ENCODE measurements at regions not wholly inside any gene's neighbourhood (a gene's known extent, or its start where the extent isn't known, plus 50 kb on each side); places are given as distances from the start of the nearest gene placed in this dataset.

GRCh38 chr3:115341208-115341607 is 194.1 kb upstream of the ZBTB20 start:
- TF ChIP-seq CTCF (IDR thresholded peaks at IDR 0.05) = no peak
- no peak for TF ChIP-seq POLR2A (IDR thresholded peaks at IDR 0.05)
